Pancreas (tissue), 10 donors: ENCODE measurements at regions not wholly inside any gene's neighbourhood (a gene's known extent, or its start where the extent isn't known, plus 50 kb on each side); places are given as distances from the start of the nearest gene placed in this dataset.
"Not testable (repeated sequence)": the region's sequence is repeated elsewhere in the genome, so short reads cannot be mapped to it uniquely, and the experiment has no call there.

ENCODE experiments used
- ATAC-seq, 4 donors: fragments of 200-7000 bp; cut with Tn5 transposase; one replicate each; pipeline versions ENCODE4 v1.8.0 to v1.9.1; 2020; ENCODE audit warnings: mild to moderate bottlenecking in 4 of 4, moderate library complexity in 4 of 4
- DNase-seq, 6 donors: peaks; one replicate each; pipeline ENCODE4 v3.0.0-alpha.2; 2020
- FAIRE-seq: peaks from 2 replicates; lab custom pipeline; 2012; peaks lifted over from hg19 to GRCh38; lab: Jason Lieb, UNC
- H3K27ac ChIP-seq, 4 donors: fragments of 200-600 bp; sonication (generic); 1 replicate in 3 of 4; 2 replicates in 1 of 4; pipeline versions ENCODE4 v1.5.0 to v1.8.0; 2020
- H3K27me3 ChIP-seq, 4 donors: fragments of 200-600 bp; one replicate each; pipeline ENCODE4 v1.8.0; 2021
- H3K36me3 ChIP-seq, 3 donors: fragments of 200-600 bp; sonication (generic) in 1 of 3; one replicate each; pipeline versions ENCODE4 v1.5.0 to v1.8.0; 2020 to 2021
- H3K4me1 ChIP-seq, 3 donors: fragments of 200-600 bp; one replicate each; pipeline ENCODE4 v1.8.0; 2021
- H3K4me3 ChIP-seq, 4 donors: fragments of 200-600 bp; sonication (generic) in 2 of 4; one replicate each; pipeline versions ENCODE4 v1.5.0 to v1.8.0; 2020 to 2021
- H3K9me3 ChIP-seq, 4 donors: fragments of 200-600 bp; one replicate each; pipeline ENCODE4 v1.8.0; 2021
- WGBS, 2 donors: extraction: QIAGEN DNeasy Blood & Tissue Kit; methylation state at CpG; one replicate each; pipeline ENCODE4 v1.1.7; 2013; 5-methylcytosine and 5-hydroxymethylcytosine counted together
- intact Hi-C, 3 donors: fragments of 100-400 bp; cut with DNase I; formaldehyde crosslinking; loops; one replicate each; pipeline versions ENCODE4 v1.11.1 to v1.14.2; 2022
- TF ChIP-seq, protein P1 (sequence below), 4 donors: fragments of 200-600 bp; sonication (generic) in 3 of 4; IDR thresholded peaks; one replicate each; pipeline versions ENCODE4 v1.5.0 to v1.8.0; 2021; ENCODE audit warnings: antibody characterized with exemption in 4 of 4
- donor health status: healthy with polysubstance abuse.
- donor health status: DM: no; HTN: no; CAD: no; lungs with moderate emphysema.
- donor health status: DM: no; HTN: no; CAD: no.
- donor health status: control.
- donor health status: control.
- donor health status: Bipolar disorder and iron deficiency.
- donor health status: DM: yes; HTN: yes; CAD: no.
- donor health status: DM: no; HTN: no; CAD: no.
- donor health status: DM: no; HTN: no; CAD: no.
- donor health status: DM: yes; HTN: yes; CAD: no.

DNA sequence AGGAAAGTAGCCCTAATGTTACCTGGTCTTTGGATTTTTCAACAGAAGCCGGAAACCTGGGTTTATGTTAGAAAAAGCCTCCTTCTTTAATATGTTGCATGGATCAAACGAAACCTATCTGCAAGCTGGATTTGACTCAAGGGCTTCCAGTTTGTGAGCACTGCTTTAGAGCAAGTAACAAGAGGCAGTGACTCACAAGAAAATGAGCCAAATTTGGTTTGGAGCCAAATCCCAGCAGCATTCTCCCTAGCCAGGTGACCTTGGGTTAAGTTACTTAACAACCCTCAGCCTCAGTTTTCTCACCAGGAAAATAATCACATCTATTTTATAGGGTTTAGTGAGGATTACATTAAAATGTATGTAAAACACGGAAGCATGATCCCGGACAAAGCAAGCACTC, 215.2 kb upstream of the PRICKLE2 start:
- DNase-seq (peak in 4 of 6 donors; percentile 54 to 81 (median 80)), FAIRE-seq (no peak), ATAC-seq (peak; percentile 66 to 80 (median 70))
- H3K4me3 ChIP-seq: no peak overlapping the region
- no peaks in the 10 kb centered on the region for H3K27me3 ChIP-seq
- H3K9me3 ChIP-seq: no peaks in the 10 kb centered on the region
- intact Hi-C loops: no loop called here
- peak overlapping the region in 2 of 4 donors; percentile 39 to 69 for H3K27ac ChIP-seq
- H3K36me3 ChIP-seq: no peaks in the 10 kb centered on the region
- peaks cover 10 to 31% (median 27%) of the 10 kb centered on the region in 3 donors for H3K4me1 ChIP-seq
- WGBS, 2 donors: 26 to 28% methylated on average over 4 of the region's 4 CpGs
- TF ChIP-seq, protein P1, sequence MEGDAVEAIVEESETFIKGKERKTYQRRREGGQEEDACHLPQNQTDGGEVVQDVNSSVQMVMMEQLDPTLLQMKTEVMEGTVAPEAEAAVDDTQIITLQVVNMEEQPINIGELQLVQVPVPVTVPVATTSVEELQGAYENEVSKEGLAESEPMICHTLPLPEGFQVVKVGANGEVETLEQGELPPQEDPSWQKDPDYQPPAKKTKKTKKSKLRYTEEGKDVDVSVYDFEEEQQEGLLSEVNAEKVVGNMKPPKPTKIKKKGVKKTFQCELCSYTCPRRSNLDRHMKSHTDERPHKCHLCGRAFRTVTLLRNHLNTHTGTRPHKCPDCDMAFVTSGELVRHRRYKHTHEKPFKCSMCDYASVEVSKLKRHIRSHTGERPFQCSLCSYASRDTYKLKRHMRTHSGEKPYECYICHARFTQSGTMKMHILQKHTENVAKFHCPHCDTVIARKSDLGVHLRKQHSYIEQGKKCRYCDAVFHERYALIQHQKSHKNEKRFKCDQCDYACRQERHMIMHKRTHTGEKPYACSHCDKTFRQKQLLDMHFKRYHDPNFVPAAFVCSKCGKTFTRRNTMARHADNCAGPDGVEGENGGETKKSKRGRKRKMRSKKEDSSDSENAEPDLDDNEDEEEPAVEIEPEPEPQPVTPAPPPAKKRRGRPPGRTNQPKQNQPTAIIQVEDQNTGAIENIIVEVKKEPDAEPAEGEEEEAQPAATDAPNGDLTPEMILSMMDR (IDR thresholded peaks at IDR 0.05): no peak

DNA sequence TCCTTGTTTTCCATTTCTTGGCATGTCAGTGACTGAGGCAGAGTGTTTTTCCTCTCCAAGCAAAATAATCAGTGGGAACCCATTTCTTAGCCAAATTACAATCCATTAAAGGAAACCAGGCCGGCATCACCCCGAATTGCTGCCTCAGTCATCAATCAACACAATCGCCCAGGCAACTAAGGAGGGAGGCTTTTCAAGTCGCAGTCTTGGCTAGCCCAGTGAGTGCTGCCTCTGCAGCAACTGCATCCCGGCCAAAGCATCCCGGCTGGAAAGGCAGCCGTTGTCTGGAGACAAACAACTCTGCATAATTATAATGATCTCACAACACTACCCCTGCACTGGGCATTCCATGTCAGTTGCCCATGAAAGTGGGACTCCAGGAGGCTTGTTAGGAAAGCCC, 213.5 kb upstream of the PRICKLE2 start:
- Histone ChIP-seq H3K27ac (no peak overlapping the region), H3K36me3 (no peaks in the 10 kb centered on the region), H3K4me1 (peaks cover 10 to 31% (median 27%) of the 10 kb centered on the region in 3 donors), H3K9me3 (no peaks in the 10 kb centered on the region), H3K4me3 (no peak overlapping the region), H3K27me3 (no peaks in the 10 kb centered on the region)
- TF ChIP-seq, protein P1 (IDR thresholded peaks at IDR 0.05): no peak
- FAIRE-seq (no peak), DNase-seq (no peak), ATAC-seq (no peak)
- WGBS, 2 donors: 75 to 76% methylated on average over 7 of the region's 7 CpGs
- intact Hi-C loops: no loop called here

DNA sequence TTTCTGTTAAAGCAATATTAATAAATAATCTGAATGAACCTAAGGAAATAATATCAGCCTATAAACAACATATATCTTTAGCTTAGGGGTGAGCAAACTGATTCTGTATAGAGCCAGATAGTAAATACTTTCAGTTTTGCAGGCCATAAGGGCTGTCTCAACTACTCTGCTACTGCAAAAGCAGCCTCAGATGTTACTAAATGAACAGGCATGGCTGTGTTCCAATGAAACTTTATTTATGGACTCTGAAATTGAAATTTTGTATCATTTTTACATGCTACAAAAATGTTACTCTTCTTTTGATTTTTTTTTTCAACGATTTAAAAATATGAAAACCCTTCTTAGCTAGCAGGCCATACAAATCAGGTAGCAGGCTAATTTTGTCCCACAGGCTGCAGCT, 212.8 kb upstream of the PRICKLE2 start:
- no peaks in the 10 kb centered on the region for H3K27me3 ChIP-seq
- ATAC-seq: no peak
- no peak overlapping the region for H3K27ac ChIP-seq
- TF ChIP-seq, protein P1 (IDR thresholded peaks at IDR 0.05): no peak
- peak; percentile 17 for FAIRE-seq
- H3K4me1 ChIP-seq: peaks cover 10 to 31% (median 27%) of the 10 kb centered on the region in 3 donors
- no peak overlapping the region for H3K4me3 ChIP-seq
- WGBS, 2 donors: 46% methylated on average over 1 of the region's 1 CpG
- H3K36me3 ChIP-seq: no peaks in the 10 kb centered on the region
- H3K9me3 ChIP-seq: no peaks in the 10 kb centered on the region
- no peak for DNase-seq
- intact Hi-C loops: no loop called here

DNA sequence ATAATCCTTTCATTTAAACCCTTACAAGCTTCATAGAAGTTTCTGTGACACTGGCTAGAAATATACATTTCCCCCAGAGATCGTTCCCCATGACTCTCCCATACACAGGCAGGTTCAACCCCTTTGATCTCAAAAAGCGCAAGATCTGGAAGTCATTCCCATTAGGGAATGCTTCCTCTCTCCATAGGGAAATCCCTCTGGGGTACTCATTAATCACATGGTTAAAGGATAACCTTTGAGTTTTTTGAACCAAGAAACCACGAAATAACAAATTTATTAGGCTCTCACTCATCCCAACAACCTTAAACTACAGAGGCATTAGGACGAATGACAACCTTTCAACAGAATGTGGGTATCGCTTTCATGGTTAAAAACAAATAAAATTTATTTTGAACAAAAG, 211.9 kb upstream of the PRICKLE2 start:
- H3K27me3 ChIP-seq: no peaks in the 10 kb centered on the region
- no peaks in the 10 kb centered on the region for H3K36me3 ChIP-seq
- H3K4me1 ChIP-seq: peaks cover 10 to 27% (median 21%) of the 10 kb centered on the region in 3 donors
- TF ChIP-seq, protein P1 (IDR thresholded peaks at IDR 0.05): no peak
- no peak overlapping the region for H3K27ac ChIP-seq
- FAIRE-seq (no peak), DNase-seq (no peak), ATAC-seq (no peak)
- no peaks in the 10 kb centered on the region for H3K9me3 ChIP-seq
- WGBS, 2 donors: 58 to 68% methylated on average over 5 of the region's 5 CpGs
- H3K4me3 ChIP-seq: no peak overlapping the region
- intact Hi-C loops: no loop called here

DNA sequence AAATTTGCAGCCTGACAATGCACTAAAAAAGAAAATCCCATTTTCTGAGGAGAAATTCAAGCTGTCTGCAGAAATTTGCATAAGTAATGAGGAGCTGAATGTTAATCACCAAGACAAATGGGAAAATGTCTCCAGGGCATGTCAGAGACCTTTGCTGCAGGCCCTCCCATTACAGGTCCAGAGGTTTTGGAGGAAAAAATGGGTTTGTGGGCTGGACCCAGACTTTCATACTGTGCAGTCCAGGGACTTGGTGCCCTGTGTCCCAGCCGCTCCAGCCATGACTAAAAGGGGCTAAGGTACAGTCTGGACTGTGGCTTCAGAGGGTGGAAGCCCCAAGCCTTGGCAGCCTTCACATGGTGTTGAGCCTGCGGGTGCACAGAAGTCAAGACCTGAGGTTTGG, 209.8 kb upstream of the PRICKLE2 start:
- FAIRE-seq, intact Hi-C loops, H3K4me1 ChIP-seq, H3K4me3 ChIP-seq, ATAC-seq, H3K27ac ChIP-seq, H3K36me3 ChIP-seq, H3K9me3 ChIP-seq, H3K27me3 ChIP-seq: not testable (repeated sequence)
- peak in 1 of 6 donors; percentile 20 for DNase-seq
- WGBS, 2 donors: 99 to 100% methylated on average over 2 of the region's 2 CpGs
